CD4-positive, alpha-beta T cell treated with Interleukin-17A for 1 hour (primary cell): ENCODE measurements at regions not wholly inside any gene's neighbourhood (a gene's known extent, or its start where the extent isn't known, plus 50 kb on each side); places are given as distances from the start of the nearest gene placed in this dataset.
"Not testable (repeated sequence)": the region's sequence is repeated elsewhere in the genome, so short reads cannot be mapped to it uniquely, and the experiment has no call there.

Source experiments
- DNase-seq: peaks from one replicate; pipeline ENCODE4 v3.0.0-alpha.2; 2020

GRCh38 chr12:131381716-131382430 is 329.0 kb upstream of the SFSWAP start:
- DNase-seq, result no peak

DNA sequence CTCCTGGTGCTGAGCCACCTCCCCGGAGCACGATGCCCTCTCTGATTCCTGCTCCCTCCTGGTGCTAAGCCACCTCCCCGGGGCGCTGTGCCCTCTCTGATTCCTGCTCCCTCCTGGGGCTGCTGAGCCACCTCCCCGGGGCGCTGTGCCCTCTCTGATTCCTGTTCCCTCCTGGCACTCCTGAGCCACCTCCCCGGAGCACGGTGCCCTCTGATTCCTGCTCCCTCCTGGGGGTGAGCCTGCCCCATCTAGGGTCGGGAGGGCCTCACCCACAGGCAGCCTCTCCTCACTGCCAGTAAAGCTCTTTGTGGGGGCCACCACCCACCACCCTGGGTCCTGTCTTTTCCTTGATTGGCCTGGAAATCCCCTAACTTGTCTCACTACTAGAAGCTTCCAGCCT is 327.6 kb upstream of the SFSWAP start:
- DNase-seq, result no peak

GRCh38 chr12:131383741-131384543 is 326.9 kb upstream of the SFSWAP start:
- no peak for DNase-seq

DNA sequence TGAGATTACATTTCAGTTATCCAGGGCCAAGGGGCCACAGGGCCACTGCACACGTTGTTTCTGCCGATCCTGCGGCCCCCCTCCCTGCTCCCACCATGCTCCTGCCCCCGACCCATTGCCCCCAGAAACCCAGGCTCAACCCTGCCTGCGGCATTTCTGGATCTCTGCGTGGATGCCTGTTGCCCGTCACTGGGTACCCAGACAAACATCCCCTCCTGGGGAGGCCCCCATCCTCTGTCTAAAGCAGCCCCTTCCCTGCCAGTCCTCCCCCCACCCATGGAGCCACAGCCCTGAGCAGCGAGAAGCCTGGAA is 326.4 kb upstream of the SFSWAP start:
- no peak for DNase-seq

DNA sequence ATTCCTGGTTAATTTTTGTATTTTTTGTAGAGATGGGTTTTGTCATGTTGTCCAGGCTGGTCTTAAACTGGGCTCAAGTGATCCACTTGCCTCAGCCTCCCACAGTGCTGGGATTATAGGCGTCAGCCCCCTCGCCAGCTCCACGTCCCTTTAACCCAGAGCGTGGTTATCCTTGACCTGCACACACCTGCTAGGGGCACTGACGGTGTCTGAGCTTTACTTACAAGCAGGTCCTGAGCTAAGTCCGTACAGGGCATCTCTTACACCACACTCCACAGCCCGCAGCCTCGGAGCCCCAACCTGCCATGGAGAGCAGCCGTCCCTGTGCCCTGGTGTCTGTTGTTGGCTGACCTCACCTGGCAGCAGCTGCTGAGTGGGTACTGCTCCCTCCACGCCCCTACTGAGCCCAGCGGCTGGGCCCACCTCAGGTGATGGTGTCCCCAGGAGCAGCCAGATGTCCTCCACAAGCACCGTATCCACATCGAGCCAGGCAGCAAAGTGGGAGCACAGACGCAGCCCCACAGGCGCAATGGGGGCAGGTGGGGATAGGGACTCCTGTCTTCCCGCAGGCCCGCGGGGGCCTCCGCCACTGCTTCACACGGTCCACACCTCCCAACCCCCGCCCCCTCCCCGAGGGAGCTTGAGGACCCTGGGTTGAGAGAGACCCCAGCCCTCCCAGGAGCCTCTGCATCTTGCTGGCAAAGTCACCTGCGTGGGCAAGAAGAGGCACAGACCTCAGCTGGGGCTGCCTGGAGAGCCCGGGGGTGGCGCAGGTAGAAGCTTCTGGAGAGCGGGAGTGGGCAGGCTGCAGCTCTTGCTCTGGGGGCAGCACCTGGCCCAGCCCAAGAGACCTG is 325.4 kb upstream of the SFSWAP start:
- DNase-seq, result no peak

DNA sequence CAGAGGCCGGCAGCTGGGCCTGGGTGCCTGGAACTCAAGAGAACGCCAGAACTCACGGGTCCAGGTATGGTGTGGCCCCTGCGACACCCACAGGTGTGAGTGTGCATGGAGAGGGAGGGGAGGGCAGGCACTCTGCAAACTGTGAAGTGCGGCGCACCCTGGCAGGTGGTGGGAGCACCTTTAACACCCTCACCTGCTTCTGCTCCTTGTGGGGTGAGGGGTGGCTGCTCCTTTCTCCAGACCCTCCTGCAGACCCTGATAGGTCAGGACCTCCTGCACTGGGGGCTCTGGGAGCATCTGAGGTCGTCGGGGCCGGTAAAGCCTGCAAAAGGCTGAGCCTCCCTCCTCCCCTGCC is 324.7 kb upstream of the SFSWAP start:
- DNase-seq, result no peak

- DNase-seq, result no peak
These were observed 324.1 kb upstream of the SFSWAP start for GRCh38 chr12:131386781-131387180.

- DNase-seq, result no peak
These were observed 323.4 kb upstream of the SFSWAP start for GRCh38 chr12:131387281-131388163.

- not testable (repeated sequence) for DNase-seq
These were observed 322.5 kb upstream of the SFSWAP start for GRCh38 chr12:131388164-131389053.

DNA sequence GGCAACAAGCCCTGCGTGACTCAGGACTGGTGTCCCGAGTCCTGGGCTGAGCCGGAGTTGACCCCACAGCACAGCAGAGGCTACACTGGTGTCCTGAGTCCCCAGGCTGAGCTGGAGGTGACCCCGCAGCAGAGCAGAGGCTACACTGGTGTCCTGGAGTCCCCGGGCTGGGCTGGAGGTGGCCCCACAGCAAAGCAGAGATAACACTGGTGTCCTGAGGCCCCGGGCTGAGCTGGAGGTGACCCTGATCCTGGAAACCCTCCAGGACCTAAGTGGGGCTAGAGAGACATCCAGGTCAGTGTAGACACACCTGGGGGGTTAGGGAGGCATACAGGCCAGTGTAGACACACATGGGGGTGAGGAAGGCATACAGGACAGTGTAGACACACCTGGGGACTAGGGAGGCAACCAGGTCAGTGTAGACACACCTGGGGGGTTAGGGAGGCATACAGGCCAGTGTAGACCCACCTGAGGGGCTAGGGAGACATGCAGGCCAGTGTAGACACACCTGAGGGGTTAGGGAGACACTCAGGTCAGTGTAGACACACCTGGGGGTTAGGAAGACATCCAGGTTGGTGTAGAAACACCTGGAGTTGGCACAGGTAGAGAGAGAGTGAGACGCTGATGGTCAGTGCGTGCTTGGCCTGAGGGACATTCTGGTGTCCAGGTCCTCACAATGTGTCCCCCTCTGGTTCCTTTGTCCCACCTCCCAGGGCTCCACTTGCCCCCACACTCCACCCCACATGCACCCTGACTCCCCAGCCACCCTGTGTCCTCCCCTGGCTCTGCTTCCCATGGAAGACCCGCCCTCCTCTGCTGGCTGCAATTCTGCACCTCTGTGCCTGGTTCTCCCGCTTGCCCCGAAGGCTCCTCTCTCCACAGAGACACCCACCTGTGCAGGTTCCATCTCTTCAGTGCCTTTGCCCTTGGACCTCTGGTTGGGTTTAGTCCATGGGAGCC is 321.6 kb upstream of the SFSWAP start:
- DNase-seq, result no peak

- no peak for DNase-seq
These were observed 320.2 kb upstream of the SFSWAP start for GRCh38 chr12:131390412-131391334.

DNA sequence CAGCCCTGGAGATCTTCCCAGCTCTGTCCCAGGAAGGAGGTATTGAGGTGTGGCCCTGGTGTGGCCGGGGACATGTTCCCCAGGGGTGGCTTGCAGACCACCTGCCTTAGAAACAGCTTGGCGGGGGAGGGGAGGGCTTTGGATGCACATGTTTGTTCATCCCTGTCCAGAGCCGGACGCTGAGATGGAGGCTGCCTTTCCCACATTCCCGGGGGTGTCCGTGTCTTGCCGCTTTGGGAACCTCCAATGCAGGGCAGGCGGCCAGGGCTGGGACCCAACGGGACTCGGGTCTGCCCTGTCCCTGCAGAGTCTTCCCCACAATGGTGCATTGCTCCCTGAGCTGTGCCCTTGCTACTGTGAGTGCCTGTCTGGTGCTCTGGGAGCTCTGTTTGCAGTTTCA is 319.5 kb upstream of the SFSWAP start:
- DNase-seq, result no peak

GRCh38 chr12:131394752-131395151 is 316.1 kb upstream of the SFSWAP start:
- DNase-seq, result not testable (repeated sequence)

GRCh38 chr12:131395209-131395684 is 315.6 kb upstream of the SFSWAP start:
- DNase-seq, result not testable (repeated sequence)

DNA sequence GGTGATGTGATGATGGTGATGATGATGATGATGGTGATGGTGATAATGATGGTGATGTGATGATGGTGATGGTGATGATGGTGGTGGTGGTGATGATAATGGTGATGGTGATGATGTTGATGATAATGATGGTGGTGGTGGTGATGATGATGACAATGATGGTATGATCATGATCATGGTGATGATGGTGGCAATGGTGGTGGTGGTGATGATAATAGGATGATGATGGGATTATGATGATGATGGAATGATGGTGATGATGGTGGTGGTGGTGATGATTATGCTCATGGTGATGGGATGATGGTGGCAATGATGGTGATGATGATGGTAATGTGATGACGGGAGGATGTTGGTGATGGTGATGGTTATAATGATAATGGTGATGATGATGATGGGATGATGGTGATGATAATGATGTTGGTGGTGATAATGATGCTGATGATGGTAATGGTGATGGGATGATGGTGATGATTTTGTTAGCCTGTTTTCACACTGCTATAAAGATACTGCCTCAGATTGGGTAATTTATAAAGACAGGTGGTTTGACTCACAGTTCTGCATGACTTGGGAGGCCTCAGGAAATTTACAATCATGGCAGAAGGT is 314.8 kb upstream of the SFSWAP start:
- no peak for DNase-seq

DNA sequence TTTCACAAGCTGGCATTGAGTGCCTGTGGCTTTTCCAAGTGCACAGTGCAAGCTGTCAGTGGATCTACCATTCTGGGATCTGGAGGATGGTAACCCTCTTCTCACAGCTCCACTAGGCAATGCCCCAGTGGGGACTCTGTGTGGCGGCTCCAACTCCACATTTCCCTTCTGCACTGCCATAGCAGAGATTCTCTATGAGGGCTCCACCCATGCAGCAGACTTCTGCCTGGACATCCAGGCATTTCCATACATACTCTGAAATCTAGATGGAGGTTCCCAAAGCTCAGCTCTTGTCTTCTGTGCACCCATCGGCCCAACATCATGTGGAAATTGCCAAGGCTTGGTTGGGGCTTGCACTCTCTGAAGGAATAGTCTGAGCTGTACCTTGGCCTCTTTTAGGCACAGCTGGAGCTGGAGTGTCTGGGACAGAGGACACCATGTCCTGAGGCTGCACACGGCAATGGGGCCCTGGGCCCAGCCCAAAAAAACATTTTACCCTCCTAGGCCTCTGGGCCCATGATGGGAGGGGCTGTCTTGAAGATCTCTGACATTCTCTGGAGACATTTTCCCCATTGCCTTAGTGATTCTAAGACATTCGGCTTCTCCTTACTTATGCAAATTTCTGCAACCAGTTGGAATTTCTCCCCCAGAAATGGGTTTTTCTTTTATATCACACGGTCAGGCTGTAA is 313.3 kb upstream of the SFSWAP start:
- DNase-seq, result no peak

DNA sequence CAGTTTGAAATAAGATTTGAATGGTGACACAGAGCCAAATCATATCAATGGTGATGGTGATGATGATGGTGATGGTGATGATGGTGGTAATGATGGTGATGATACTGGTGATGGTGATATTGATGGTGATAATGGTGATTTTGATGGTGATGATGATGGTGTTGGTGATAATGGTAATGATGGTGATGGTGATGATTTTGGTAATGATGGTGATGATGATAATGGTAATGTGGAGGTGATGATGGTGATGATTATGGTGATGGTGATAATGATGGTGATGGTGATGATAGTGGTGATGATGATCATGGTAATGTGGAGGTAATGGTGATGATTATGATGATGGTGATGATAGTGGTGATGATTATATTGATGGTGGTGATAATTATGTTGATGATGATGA is 311.9 kb upstream of the SFSWAP start:
- DNase-seq, result no peak
